Skeletal muscle satellite cell (primary cell): ENCODE measurements at regions not wholly inside any gene's neighbourhood (a gene's known extent, or its start where the extent isn't known, plus 50 kb on each side); places are given as distances from the start of the nearest gene placed in this dataset.

ENCODE experiments used
- H3K27me3 ChIP-seq: 2 replicates; pipeline ENCODE4 v1.7.0; 2013; ENCODE audit warnings: low read length; ENCODE audit not compliant: control insufficient read depth, insufficient read depth
- H3K36me3 ChIP-seq: 2 replicates; pipeline ENCODE4 v1.7.0; 2013; ENCODE audit warnings: mild to moderate bottlenecking, control low read depth, low read length; ENCODE audit not compliant: insufficient read depth
- H3K4me1 ChIP-seq: 2 replicates; pipeline ENCODE4 v1.7.0; 2013; ENCODE audit warnings: low read length; ENCODE audit not compliant: control insufficient read depth, insufficient read depth
- H3K4me2 ChIP-seq: 2 replicates; pipeline ENCODE4 v1.7.0; 2013; ENCODE audit warnings: mild to moderate bottlenecking, low read length
- H3K4me3 ChIP-seq: 2 replicates; pipeline ENCODE4 v1.7.0; 2013; ENCODE audit warnings: low read length
- H3K9ac ChIP-seq: 2 replicates; pipeline ENCODE4 v1.7.0; 2013; ENCODE audit warnings: mild to moderate bottlenecking, low read depth, low read length, moderate library complexity
- H3K9me3 ChIP-seq: replicated peaks from 2 replicates; pipeline ENCODE4 v1.7.0; 2013; ENCODE audit warnings: mild to moderate bottlenecking, control low read depth, low read length

DNA sequence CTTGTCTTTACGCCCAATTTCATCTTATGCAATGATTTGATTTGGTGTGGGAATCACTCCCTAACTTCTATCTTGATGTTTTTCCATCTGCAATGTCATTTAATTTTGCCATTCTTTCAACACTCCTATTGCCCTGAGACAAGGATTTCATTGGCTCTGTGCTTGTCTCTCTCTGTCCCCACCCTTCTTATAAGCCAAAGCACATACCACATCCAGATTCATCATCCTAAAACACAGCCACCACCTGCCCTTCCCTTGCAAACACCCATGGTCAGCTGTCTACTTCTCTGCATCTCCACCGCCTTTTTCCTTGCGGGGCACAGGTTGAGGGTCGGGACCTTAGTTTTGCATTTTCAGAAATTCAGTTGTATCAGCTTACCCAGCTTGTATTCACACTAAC, 225.8 kb upstream of the SOX21 start:
- H3K9ac ChIP-seq = no peak overlapping the region
- peaks cover 28% of the 10 kb centered on the region for H3K27me3 ChIP-seq

GRCh38 chr13:94936633-94937032, 224.3 kb upstream of the SOX21 start:
- Histone ChIP-seq H3K4me3 (no peak overlapping the region), H3K4me2 (no peak overlapping the region), H3K9ac (no peak overlapping the region), H3K4me1 (no peaks in the 10 kb centered on the region), H3K36me3 (no peaks in the 10 kb centered on the region), H3K27me3 (peaks cover 28% of the 10 kb centered on the region), H3K9me3 (no peaks in the 10 kb centered on the region)

More for the DNA sequence above, 225.8 kb upstream of the SOX21 start:
- Histone ChIP-seq H3K9me3 (no peaks in the 10 kb centered on the region), H3K36me3 (no peaks in the 10 kb centered on the region), H3K4me3 (no peak overlapping the region), H3K4me2 (no peak overlapping the region), H3K4me1 (no peaks in the 10 kb centered on the region)

DNA sequence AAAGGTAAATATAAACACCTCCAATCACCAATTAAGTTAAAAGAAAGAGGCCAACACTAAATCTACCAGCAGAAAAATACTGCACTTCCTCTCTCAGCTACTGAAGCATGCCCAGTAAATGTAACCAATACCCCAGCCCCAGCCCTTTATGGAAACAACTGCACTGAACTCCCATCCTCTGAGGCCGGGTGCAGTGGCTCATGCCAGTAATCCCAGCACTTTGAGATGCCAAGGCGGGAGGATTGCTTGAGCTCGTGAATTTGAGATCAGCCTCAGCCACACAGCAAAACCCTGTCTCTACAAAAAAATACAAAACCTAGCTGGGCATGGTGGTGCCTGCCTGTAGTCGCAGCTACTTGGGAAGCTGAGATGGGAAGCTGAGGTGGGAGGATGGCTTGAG, 221.6 kb upstream of the SOX21 start:
- no peak overlapping the region for H3K9ac ChIP-seq
- H3K4me1 ChIP-seq = no peaks in the 10 kb centered on the region
- H3K27me3 ChIP-seq = peaks cover 24% of the 10 kb centered on the region
- H3K9me3 ChIP-seq = no peaks in the 10 kb centered on the region
- no peak overlapping the region for H3K4me2 ChIP-seq
- H3K36me3 ChIP-seq = no peaks in the 10 kb centered on the region
- no peak overlapping the region for H3K4me3 ChIP-seq

- no peak overlapping the region for H3K4me3 ChIP-seq
- peaks cover 28% of the 10 kb centered on the region for H3K27me3 ChIP-seq
- H3K4me1 ChIP-seq = no peaks in the 10 kb centered on the region
- no peaks in the 10 kb centered on the region for H3K9me3 ChIP-seq
- no peak overlapping the region for H3K4me2 ChIP-seq
- no peak overlapping the region for H3K9ac ChIP-seq
- H3K36me3 ChIP-seq = no peaks in the 10 kb centered on the region
These were observed 220.9 kb upstream of the SOX21 start for GRCh38 chr13:94933230-94933751.

GRCh38 chr13:94928127-94928775, 215.9 kb upstream of the SOX21 start:
- Histone ChIP-seq H3K27me3 (peaks cover 9% of the 10 kb centered on the region), H3K36me3 (no peaks in the 10 kb centered on the region), H3K9ac (no peak overlapping the region), H3K4me1 (no peaks in the 10 kb centered on the region), H3K4me3 (no peak overlapping the region), H3K9me3 (no peaks in the 10 kb centered on the region), H3K4me2 (no peak overlapping the region)

DNA sequence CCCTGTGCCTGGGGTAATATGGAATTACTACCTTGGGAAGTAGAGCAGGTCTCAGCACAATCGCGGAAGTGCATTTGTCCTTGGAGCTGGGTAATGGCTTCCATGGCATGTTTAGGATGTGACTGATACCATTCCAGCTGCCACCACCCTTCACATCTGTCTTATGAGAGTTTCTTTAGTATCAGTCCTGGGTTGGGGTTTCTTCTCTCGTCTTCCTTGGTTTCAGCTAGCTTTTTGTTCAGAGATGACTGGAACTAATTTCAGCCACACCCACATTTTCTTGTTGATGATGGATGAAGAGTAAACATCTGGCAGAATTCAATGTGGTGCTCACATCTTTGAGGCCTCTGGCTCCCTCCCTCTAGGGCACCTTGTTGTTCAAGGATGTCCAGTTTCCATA, 212.9 kb upstream of the SOX21 start:
- Histone ChIP-seq H3K9ac (no peak overlapping the region), H3K4me1 (no peaks in the 10 kb centered on the region), H3K27me3 (peaks cover 19% of the 10 kb centered on the region), H3K9me3 (no peaks in the 10 kb centered on the region), H3K36me3 (no peaks in the 10 kb centered on the region), H3K4me2 (no peak overlapping the region), H3K4me3 (no peak overlapping the region)

- Histone ChIP-seq H3K9me3 (no peaks in the 10 kb centered on the region), H3K27me3 (peaks cover 14% of the 10 kb centered on the region), H3K4me3 (no peak overlapping the region), H3K4me2 (no peak overlapping the region), H3K9ac (no peak overlapping the region), H3K36me3 (no peaks in the 10 kb centered on the region), H3K4me1 (no peaks in the 10 kb centered on the region)
These were observed 208.8 kb upstream of the SOX21 start for GRCh38 chr13:94921181-94921580.

GRCh38 chr13:94920578-94920977, 208.2 kb upstream of the SOX21 start:
- Histone ChIP-seq H3K9ac (no peak overlapping the region), H3K9me3 (no peaks in the 10 kb centered on the region), H3K4me1 (no peaks in the 10 kb centered on the region), H3K27me3 (peaks cover 14% of the 10 kb centered on the region), H3K4me2 (no peak overlapping the region), H3K4me3 (no peak overlapping the region), H3K36me3 (no peaks in the 10 kb centered on the region)

GRCh38 chr13:94917824-94918223, 205.5 kb upstream of the SOX21 start:
- Histone ChIP-seq H3K4me2 (no peak overlapping the region), H3K4me3 (no peak overlapping the region), H3K9ac (no peak overlapping the region), H3K36me3 (no peaks in the 10 kb centered on the region), H3K9me3 (no peaks in the 10 kb centered on the region), H3K27me3 (peaks cover 16% of the 10 kb centered on the region), H3K4me1 (no peaks in the 10 kb centered on the region)

GRCh38 chr13:94914895-94915294, 202.6 kb upstream of the SOX21 start:
- Histone ChIP-seq H3K36me3 (no peaks in the 10 kb centered on the region), H3K4me1 (no peaks in the 10 kb centered on the region)

GRCh38 chr13:94906605-94907004, 194.3 kb upstream of the SOX21 start:
- Histone ChIP-seq H3K36me3 (no peaks in the 10 kb centered on the region), H3K9ac (no peak overlapping the region), H3K4me1 (no peaks in the 10 kb centered on the region), H3K27me3 (peaks cover 11% of the 10 kb centered on the region), H3K9me3 (no peaks in the 10 kb centered on the region), H3K4me3 (no peak overlapping the region), H3K4me2 (no peak overlapping the region)

More at GRCh38 chr13:94914895-94915294, 202.6 kb upstream of the SOX21 start:
- no peaks in the 10 kb centered on the region for H3K9me3 ChIP-seq
- peaks cover 10% of the 10 kb centered on the region for H3K27me3 ChIP-seq
- H3K9ac ChIP-seq = no peak overlapping the region
- H3K4me2 ChIP-seq = no peak overlapping the region
- no peak overlapping the region for H3K4me3 ChIP-seq

DNA sequence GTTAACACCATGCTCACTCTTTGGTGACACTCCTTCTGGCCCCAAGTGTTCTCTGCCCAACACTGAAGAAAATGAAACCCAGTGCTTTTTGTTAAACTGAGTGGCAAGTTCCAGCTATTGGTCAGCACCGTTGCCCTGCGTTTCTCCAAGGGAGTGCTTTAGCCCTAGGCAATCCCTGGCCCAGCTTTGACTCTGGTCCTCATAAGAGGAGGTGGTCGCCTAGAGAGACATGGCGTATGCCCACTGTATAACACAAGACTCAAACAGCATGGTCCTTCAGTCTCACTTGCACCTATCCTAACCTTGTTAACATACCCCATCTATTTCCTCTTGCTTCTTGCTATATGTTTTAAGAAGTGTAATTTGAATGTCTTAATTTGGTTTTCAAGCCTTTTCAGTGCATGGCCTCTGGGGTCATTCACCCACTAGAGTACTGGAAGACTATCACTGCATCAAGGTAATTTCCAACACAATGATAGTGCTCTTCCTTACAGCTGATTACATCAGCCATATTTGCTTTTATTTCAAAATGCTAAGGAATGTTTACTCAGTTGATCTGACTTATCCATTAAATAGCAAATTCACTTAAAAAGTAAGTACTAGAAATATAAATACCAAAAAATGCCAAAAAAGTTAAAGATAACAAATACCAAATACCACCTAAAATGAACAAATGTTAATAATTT, 190.5 kb upstream of the SOX21 start:
- Histone ChIP-seq H3K4me2 (no peak overlapping the region), H3K36me3 (no peaks in the 10 kb centered on the region), H3K4me3 (no peak overlapping the region), H3K27me3 (no peaks in the 10 kb centered on the region), H3K4me1 (no peaks in the 10 kb centered on the region), H3K9ac (no peak overlapping the region), H3K9me3 (no peaks in the 10 kb centered on the region)
